H9 (cell line): ENCODE measurements at regions not wholly inside any gene's neighbourhood (a gene's known extent, or its start where the extent isn't known, plus 50 kb on each side); places are given as distances from the start of the nearest gene placed in this dataset.
"Not testable (repeated sequence)": the region's sequence is repeated elsewhere in the genome, so short reads cannot be mapped to it uniquely, and the experiment has no call there.

Experiments used
- DNase-seq: peaks from one replicate; pipeline ENCODE4 v3.0.0-alpha.2; 2017
- H2AFZ ChIP-seq: one replicate; pipeline ENCODE4 v1.6.1; 2013; ENCODE audit warnings: mild to moderate bottlenecking, low read length, control low read depth, moderate library complexity
- H2AK5ac ChIP-seq: 2 replicates; pipeline ENCODE4 v1.6.1; 2013; ENCODE audit warnings: low read length, control low read depth, mixed read lengths; ENCODE audit not compliant: insufficient read length
- H2BK120ac ChIP-seq: one replicate; pipeline ENCODE4 v1.6.1; 2013; ENCODE audit warnings: low read depth, mild to moderate bottlenecking, low read length, control low read depth, inconsistent platforms; ENCODE audit not compliant: poor library complexity, severe bottlenecking
- H2BK12ac ChIP-seq: 2 replicates; pipeline ENCODE4 v1.6.1; 2013; ENCODE audit warnings: low read length, control low read depth, mixed read lengths, low read depth; ENCODE audit not compliant: insufficient read length
- H2BK15ac ChIP-seq: 2 replicates; pipeline ENCODE4 v1.6.1; 2013; ENCODE audit warnings: low read depth, low read length, control low read depth
- H2BK20ac ChIP-seq: one replicate; pipeline ENCODE4 v1.6.1; 2013; ENCODE audit warnings: low read depth, mild to moderate bottlenecking, low read length, control low read depth, inconsistent platforms; ENCODE audit not compliant: poor library complexity, severe bottlenecking
- H2BK5ac ChIP-seq: 2 replicates; pipeline ENCODE4 v1.6.1; 2013; ENCODE audit warnings: low read length, control low read depth, mixed read lengths; ENCODE audit not compliant: insufficient read length
- H3K14ac ChIP-seq: 2 replicates; pipeline ENCODE4 v1.6.1; 2013; ENCODE audit warnings: low read length, control low read depth; ENCODE audit not compliant: insufficient read depth
- H3K18ac ChIP-seq: 2 replicates; pipeline ENCODE4 v1.6.1; 2013; ENCODE audit warnings: low read depth, mild to moderate bottlenecking, mixed read lengths, low read length, control low read depth; ENCODE audit not compliant: insufficient read length
- H3K23ac ChIP-seq: 2 replicates; pipeline ENCODE4 v1.6.1; 2013; ENCODE audit warnings: low read length, control low read depth, mixed read lengths, low read depth; ENCODE audit not compliant: insufficient read length
- H3K23me2 ChIP-seq: 2 replicates; pipeline ENCODE4 v1.6.1; 2013; ENCODE audit warnings: low read depth, mild to moderate bottlenecking, mixed read lengths, low read length, control low read depth; ENCODE audit not compliant: insufficient read length, poor library complexity, severe bottlenecking
- H3K27ac ChIP-seq: 2 replicates; pipeline ENCODE4 v1.5.1; 2013; ENCODE audit warnings: low read length, control low read depth, mixed read lengths, low read depth; ENCODE audit not compliant: insufficient read length
- H3K27me3 ChIP-seq: 2 replicates; pipeline ENCODE4 v1.6.1; 2013; ENCODE audit warnings: low read length, control low read depth, inconsistent platforms; ENCODE audit not compliant: insufficient read depth
- H3K4ac ChIP-seq: 2 replicates; pipeline ENCODE4 v1.6.1; 2013; ENCODE audit warnings: low read depth, mild to moderate bottlenecking, control low read depth, inconsistent platforms, low read length, moderate library complexity
- H3K4me1 ChIP-seq: 2 replicates; pipeline ENCODE4 v1.6.1; 2013; ENCODE audit warnings: low read length, control low read depth, inconsistent platforms; ENCODE audit not compliant: insufficient read depth
- H3K4me2 ChIP-seq: 2 replicates; pipeline ENCODE4 v1.6.1; 2013; ENCODE audit warnings: low read length, control low read depth, mixed read lengths; ENCODE audit not compliant: insufficient read length, insufficient read depth
- H3K56ac ChIP-seq: 2 replicates; pipeline ENCODE4 v1.6.1; 2013; ENCODE audit warnings: low read depth, mild to moderate bottlenecking, mixed read lengths, low read length, control low read depth; ENCODE audit not compliant: insufficient read length
- H3K79me1 ChIP-seq: 2 replicates; pipeline ENCODE4 v1.6.1; 2013; ENCODE audit warnings: low read depth, mild to moderate bottlenecking, moderate library complexity, low read length, control low read depth, inconsistent platforms; ENCODE audit not compliant: insufficient read depth, poor library complexity, severe bottlenecking
- H3K79me2 ChIP-seq: 2 replicates; pipeline ENCODE4 v1.6.1; 2013; ENCODE audit warnings: low read length, control low read depth, inconsistent platforms; ENCODE audit not compliant: insufficient read depth
- H3K9ac ChIP-seq: 2 replicates; pipeline ENCODE4 v1.6.1; 2013; ENCODE audit warnings: low read length, control low read depth, mixed read lengths; ENCODE audit not compliant: insufficient read length; ENCODE audit errors: extremely low read depth
- H3K9me3 ChIP-seq: one replicate; pipeline ENCODE4 v1.6.1; 2013; ENCODE audit warnings: low read depth, low read length, inconsistent platforms; ENCODE audit not compliant: control insufficient read depth
- H3T11ph ChIP-seq: one replicate; pipeline ENCODE4 v1.6.1; 2013; ENCODE audit warnings: mild to moderate bottlenecking, low read length, control low read depth, inconsistent platforms
- H4K20me1 ChIP-seq: one replicate; pipeline ENCODE4 v1.6.1; 2013; ENCODE audit not compliant: control insufficient read depth, insufficient read length, insufficient read depth
- H4K5ac ChIP-seq: 2 replicates; pipeline ENCODE4 v1.6.1; 2013; ENCODE audit warnings: low read depth, mild to moderate bottlenecking, mixed read lengths, low read length, control low read depth; ENCODE audit not compliant: insufficient read length
- H4K8ac ChIP-seq: replicated peaks from 2 replicates; pipeline ENCODE4 v1.6.1; 2013; ENCODE audit warnings: low read length, control low read depth, mixed read lengths, low read depth; ENCODE audit not compliant: insufficient read length
- H4K91ac ChIP-seq: 2 replicates; pipeline ENCODE4 v1.6.1; 2013; ENCODE audit warnings: low read depth, mild to moderate bottlenecking, moderate library complexity, mixed read lengths, low read length, control low read depth; ENCODE audit not compliant: insufficient read length
- H3K27ac Mint-ChIP-seq, 3 experiments: 2 replicates in 2 of 3; 3 replicates in 1 of 3; pipeline ENCODE4 v1.8.0; 2020 to 2021; ENCODE audit warnings: mixed read lengths in 3 of 3, mild to moderate bottlenecking in 1 of 3, moderate library complexity in 1 of 3
- H3K27me3 Mint-ChIP-seq: 2 replicates; pipeline ENCODE4 v1.8.0; 2021; ENCODE audit warnings: low read depth, mild to moderate bottlenecking, moderate library complexity, mixed read lengths
- H3K36me3 Mint-ChIP-seq, 3 experiments: 2 replicates in 2 of 3; 3 replicates in 1 of 3; pipeline ENCODE4 v1.8.0; 2020 to 2021; ENCODE audit warnings: low read depth in 3 of 3, mixed read lengths in 3 of 3; ENCODE audit not compliant: insufficient read depth in 1 of 3
- H3K4me1 Mint-ChIP-seq, 2 experiments: 2 replicates each; pipeline ENCODE4 v1.8.0; 2020; ENCODE audit warnings: mixed read lengths in 2 of 2
- H3K4me3 Mint-ChIP-seq, 2 experiments: 2 replicates in 1 of 2; 3 replicates in 1 of 2; pipeline ENCODE4 v1.8.0; 2020 to 2021; ENCODE audit warnings: mild to moderate bottlenecking in 2 of 2, mixed read lengths in 2 of 2, moderate library complexity in 1 of 2
- H3K9me3 Mint-ChIP-seq, 2 experiments: 2 replicates in 1 of 2; 3 replicates in 1 of 2; pipeline ENCODE4 v1.8.0; 2020; ENCODE audit warnings: mild to moderate bottlenecking in 2 of 2, mixed read lengths in 2 of 2, moderate library complexity in 1 of 2
- CTCF ChIP-seq: fragments of 200-600 bp; sonication (generic); conservative IDR thresholded peaks from 3 replicates; pipeline ENCODE4 v1.8.0; 2021; ENCODE audit warnings: antibody characterized with exemption, mild to moderate bottlenecking
- WGBS: extraction: QIAGEN DNeasy Blood & Tissue Kit; methylation state at CpG from one replicate; pipeline ENCODE4 v1.1.7; 2013; ENCODE audit warnings: missing lambda C conversion rate, low lambda C conversion rate, mixed read lengths; ENCODE audit not compliant: insufficient read length; ENCODE audit errors: extremely low coverage; 5-methylcytosine and 5-hydroxymethylcytosine counted together

- no peaks in the 10 kb centered on the region for H4K20me1 ChIP-seq
- H4K8ac ChIP-seq, result no peak overlapping the region
- no peak overlapping the region for H2BK120ac ChIP-seq
- WGBS, result no CpG with 5 or more reads among the region's 10 CpGs
- H3K4me2 ChIP-seq, result no peak overlapping the region
- no peaks in the 10 kb centered on the region for H3K79me2 ChIP-seq
- H4K91ac ChIP-seq, result no peak overlapping the region
- H2BK5ac ChIP-seq, result no peak overlapping the region
- DNase-seq, result no peak
- H3K4me1 ChIP-seq, result no peaks in the 10 kb centered on the region; the same call in 1 of the 2 replicates
- H3K36me3 Mint-ChIP-seq, result peaks cover 0 to 22% (median 2%) of the 10 kb centered on the region in 3 experiments; a peak in 4 of 7 replicates
- H3K23me2 ChIP-seq, result no peaks in the 10 kb centered on the region
- H3K4me1 Mint-ChIP-seq, result peaks cover 12 to 17% of the 10 kb centered on the region in 2 experiments
- no peak overlapping the region for H3K56ac ChIP-seq
- TF ChIP-seq CTCF, result no peak
- H3K27me3 ChIP-seq, result no peaks in the 10 kb centered on the region
- H3K27ac ChIP-seq, result no peak overlapping the region
- no peak overlapping the region for H3K18ac ChIP-seq
- H2BK15ac ChIP-seq, result no peak overlapping the region
- H3K79me1 ChIP-seq, result no peaks in the 10 kb centered on the region
- H3K4me3 Mint-ChIP-seq, result no peak overlapping the region
- no peak overlapping the region for H3K4ac ChIP-seq
- H3K27ac Mint-ChIP-seq, result peak overlapping the region in 1 of 3 experiments; percentile 42; a peak in 1 of 7 replicates
- H2BK20ac ChIP-seq, result no peak overlapping the region
- no peak overlapping the region for H4K5ac ChIP-seq
- H3K9ac ChIP-seq, result no peak overlapping the region
- H2AK5ac ChIP-seq, result no peak overlapping the region
- H3K23ac ChIP-seq, result no peak overlapping the region
- H3K9me3 ChIP-seq, result no peaks in the 10 kb centered on the region
- no peak overlapping the region for H2AFZ ChIP-seq
- no peak overlapping the region for H2BK12ac ChIP-seq
- H3K14ac ChIP-seq, result no peak overlapping the region
- H3T11ph ChIP-seq, result no peak overlapping the region
- no peaks in the 10 kb centered on the region for H3K27me3 Mint-ChIP-seq
- H3K9me3 Mint-ChIP-seq, result peaks cover 15 to 18% of the 10 kb centered on the region in 2 experiments
Measured at GRCh38 chr5:158194561-158194976, 335.6 kb upstream of the CLINT1 start.

GRCh38 chr5:158193395-158193794 lies 334.4 kb upstream of the CLINT1 start:
- not testable (repeated sequence) for H2BK20ac ChIP-seq, H3T11ph ChIP-seq, H3K4me1 ChIP-seq, H2BK12ac ChIP-seq, DNase-seq, H3K27ac Mint-ChIP-seq, H3K4me2 ChIP-seq, H3K18ac ChIP-seq, H3K79me1 ChIP-seq, H2BK120ac ChIP-seq, H3K27me3 Mint-ChIP-seq, H2BK5ac ChIP-seq, H3K4ac ChIP-seq, H3K23me2 ChIP-seq, H3K23ac ChIP-seq, H4K5ac ChIP-seq, H4K20me1 ChIP-seq, H3K56ac ChIP-seq, H2AK5ac ChIP-seq, H4K8ac ChIP-seq, H3K27ac ChIP-seq, H2AFZ ChIP-seq, H3K14ac ChIP-seq, H3K79me2 ChIP-seq, H4K91ac ChIP-seq, H3K27me3 ChIP-seq, H2BK15ac ChIP-seq, H3K9ac ChIP-seq, H3K9me3 ChIP-seq, H3K4me3 Mint-ChIP-seq
- WGBS, result no CpG with 5 or more reads among the region's 2 CpGs
- Mint-ChIP-seq H3K4me1 (peaks cover 6 to 11% of the 10 kb centered on the region in 2 experiments), H3K9me3 (peaks cover 15 to 18% of the 10 kb centered on the region in 2 experiments), H3K36me3 (peaks cover 0 to 22% (median 2%) of the 10 kb centered on the region in 3 experiments; a peak in 4 of 7 replicates)
